WTC11 (cell line): ENCODE measurements at regions not wholly inside any gene's neighbourhood (a gene's known extent, or its start where the extent isn't known, plus 50 kb on each side); places are given as distances from the start of the nearest gene placed in this dataset.

ENCODE experiments used
- ATAC-seq: fragments of 200-7000 bp; cut with Tn5 transposase; 2 replicates; pipeline ENCODE4 v1.10.0; 2021; ENCODE audit warnings: mild to moderate bottlenecking, moderate library complexity
- CTCF ChIA-PET: fragments of 300-600 bp; sonication (Branson Sonifier 250); formaldehyde crosslinking; loops from one replicate; lab custom pipeline; 2021; ENCODE audit warnings: antibody characterized with exemption; lab: Charles Lee
- POLR2A ChIA-PET: fragments of 350-600 bp; sonication (Branson Sonifier 250); formaldehyde crosslinking; loops from one replicate; lab custom pipeline; 2021; ENCODE audit warnings: antibody characterized with exemption; lab: Charles Lee
- DNase-seq: peaks from one replicate; pipeline ENCODE4 v3.0.0; 2021; ENCODE audit warnings: low spot score
- H3K27ac Mint-ChIP-seq: 2 replicates; pipeline ENCODE4 v1.8.0; 2021; ENCODE audit warnings: mixed read lengths
- H3K27me3 Mint-ChIP-seq: 2 replicates; pipeline ENCODE4 v1.8.0; 2021; ENCODE audit warnings: low read depth, mild to moderate bottlenecking, moderate library complexity, mixed read lengths
- H3K36me3 Mint-ChIP-seq: 2 replicates; pipeline ENCODE4 v1.8.0; 2021; ENCODE audit warnings: mixed read lengths
- H3K4me1 Mint-ChIP-seq: 2 replicates; pipeline ENCODE4 v1.8.0; 2022; ENCODE audit warnings: mixed read lengths
- H3K4me3 Mint-ChIP-seq: 2 replicates; pipeline ENCODE4 v1.8.0; 2021; ENCODE audit warnings: mild to moderate bottlenecking, moderate library complexity, mixed read lengths
- H3K9me3 Mint-ChIP-seq: 2 replicates; pipeline ENCODE4 v1.8.0; 2021; ENCODE audit warnings: mixed read lengths
- ATF1 ChIP-seq: sonication (generic); formaldehyde crosslinking; IDR thresholded peaks from 2 replicates; pipeline ENCODE4 v1.8.1; 2023; ENCODE audit warnings: mild to moderate bottlenecking, moderate library complexity, missing genetic modification reagents
- CBFB ChIP-seq: sonication (generic); formaldehyde crosslinking; IDR thresholded peaks from 2 replicates; pipeline ENCODE4 v1.8.1; 2022; ENCODE audit warnings: mild to moderate bottlenecking, low read depth, missing genetic modification reagents
- CREM ChIP-seq: sonication (generic); formaldehyde crosslinking; IDR thresholded peaks from 2 replicates; pipeline ENCODE4 v1.8.1; 2022; ENCODE audit warnings: mild to moderate bottlenecking, missing genetic modification reagents, moderate library complexity
- FOXJ3 ChIP-seq: sonication (generic); formaldehyde crosslinking; IDR thresholded peaks from 2 replicates; pipeline ENCODE4 v1.9.0; 2021; ENCODE audit warnings: missing genetic modification reagents, mild to moderate bottlenecking, borderline replicate concordance
- FOXK1 ChIP-seq: sonication (generic); formaldehyde crosslinking; IDR thresholded peaks from 2 replicates; pipeline ENCODE4 v1.8.0; 2022; ENCODE audit warnings: mild to moderate bottlenecking, moderate library complexity, missing genetic modification reagents
- FOXP1 ChIP-seq: sonication (generic); formaldehyde crosslinking; IDR thresholded peaks from 2 replicates; pipeline ENCODE4 v1.8.0; 2022; ENCODE audit warnings: missing genetic modification reagents, mild to moderate bottlenecking, moderate library complexity, borderline replicate concordance
- GRHL2 ChIP-seq: fragments of 250-450 bp; sonication (Bioruptor Pico); IDR thresholded peaks from 2 replicates; pipeline ENCODE4 v1.8.0; 2022; ENCODE audit warnings: mild to moderate bottlenecking, moderate library complexity; ENCODE audit not compliant: insufficient replicate concordance, severe bottlenecking
- IRF2 ChIP-seq: sonication (generic); formaldehyde crosslinking; IDR thresholded peaks from 2 replicates; pipeline ENCODE4 v1.8.0; 2022; ENCODE audit warnings: low read depth, missing genetic modification reagents, borderline replicate concordance
- JUN ChIP-seq: sonication (generic); formaldehyde crosslinking; IDR thresholded peaks from 2 replicates; pipeline ENCODE4 v1.8.0; 2023; ENCODE audit warnings: mild to moderate bottlenecking, missing genetic modification reagents
- KAT7 ChIP-seq: sonication (generic); formaldehyde crosslinking; IDR thresholded peaks from 2 replicates; pipeline ENCODE4 v1.8.1; 2023; ENCODE audit warnings: missing genetic modification reagents, mild to moderate bottlenecking, borderline replicate concordance
- MYBL2 ChIP-seq: sonication (generic); formaldehyde crosslinking; IDR thresholded peaks from 2 replicates; pipeline ENCODE4 v1.8.1; 2023; ENCODE audit warnings: mild to moderate bottlenecking, moderate library complexity, missing genetic modification reagents
- NFE2L1 ChIP-seq: sonication (generic); formaldehyde crosslinking; IDR thresholded peaks from 2 replicates; pipeline ENCODE4 v1.8.1; 2023; ENCODE audit warnings: missing genetic modification reagents
- PRRX2 ChIP-seq: fragments of 250-450 bp; sonication (Bioruptor Pico); IDR thresholded peaks from 2 replicates; pipeline ENCODE4 v1.8.0; 2021; ENCODE audit warnings: mild to moderate bottlenecking
- TCF7 ChIP-seq: sonication (generic); formaldehyde crosslinking; IDR thresholded peaks from 2 replicates; pipeline ENCODE4 v1.8.0; 2022; ENCODE audit warnings: mild to moderate bottlenecking, low read depth, missing genetic modification reagents, moderate library complexity
- ZNF263 ChIP-seq: sonication (generic); formaldehyde crosslinking; IDR thresholded peaks from 2 replicates; pipeline ENCODE4 v1.8.1; 2022; ENCODE audit warnings: low read depth, mild to moderate bottlenecking, moderate library complexity, missing genetic modification reagents
- ZNF396 ChIP-seq: fragments of 250-450 bp; sonication (Bioruptor Pico); IDR thresholded peaks from 2 replicates; pipeline ENCODE4 v1.8.0; 2021; ENCODE audit warnings: mild to moderate bottlenecking, moderate library complexity, borderline replicate concordance
- ZNF671 ChIP-seq: fragments of 250-450 bp; sonication (Bioruptor Pico); IDR thresholded peaks from 2 replicates; pipeline ENCODE4 v1.8.0; 2021; ENCODE audit warnings: mild to moderate bottlenecking
- TF ChIP-seq, protein P1 (sequence below): sonication (generic); formaldehyde crosslinking; IDR thresholded peaks from 2 replicates; pipeline ENCODE4 v1.8.1; 2022; ENCODE audit warnings: mild to moderate bottlenecking, missing genetic modification reagents, moderate library complexity, borderline replicate concordance
- TF ChIP-seq, protein P2 (sequence below): sonication (generic); formaldehyde crosslinking; IDR thresholded peaks from 2 replicates; pipeline ENCODE4 v1.8.0; 2022; ENCODE audit warnings: mild to moderate bottlenecking, missing genetic modification reagents
- TF ChIP-seq, protein P3 (sequence below): sonication (generic); formaldehyde crosslinking; IDR thresholded peaks from 2 replicates; pipeline ENCODE4 v1.8.0; 2022; ENCODE audit warnings: mild to moderate bottlenecking, missing genetic modification reagents
- TF ChIP-seq, protein P4 (sequence below): sonication (generic); formaldehyde crosslinking; IDR thresholded peaks from 2 replicates; pipeline ENCODE4 v1.8.1; 2023; ENCODE audit warnings: mild to moderate bottlenecking, missing genetic modification reagents, borderline replicate concordance
- TF ChIP-seq, protein P5 (sequence below): fragments of 250-450 bp; sonication (Bioruptor Pico); IDR thresholded peaks from 2 replicates; pipeline ENCODE4 v1.9.0; 2021; ENCODE audit warnings: mild to moderate bottlenecking
- TF ChIP-seq, protein P6 (sequence below): sonication (generic); formaldehyde crosslinking; IDR thresholded peaks from 2 replicates; pipeline ENCODE4 v1.8.1; 2022; ENCODE audit warnings: low read depth, mild to moderate bottlenecking, moderate library complexity, missing genetic modification reagents, borderline replicate concordance

DNA sequence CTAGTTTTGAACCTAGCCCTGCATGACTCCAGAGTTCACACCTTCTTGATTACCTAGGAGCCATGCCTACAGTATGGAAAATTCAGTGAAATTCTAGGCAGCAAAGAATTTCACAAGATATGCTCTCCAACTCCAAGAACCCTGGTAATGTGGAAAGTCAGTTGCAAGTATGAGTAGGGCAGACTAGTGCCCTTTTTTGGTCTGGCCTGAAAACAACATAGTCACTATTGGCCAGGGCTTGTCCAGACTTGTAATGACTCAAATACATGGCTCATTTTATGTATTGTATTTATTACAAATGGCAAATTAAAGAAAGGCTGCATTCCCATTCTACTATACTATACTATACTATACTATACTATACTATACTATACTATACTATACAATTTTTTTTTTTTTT, 160.4 kb downstream of the ESM1 start:
- CTCF ChIA-PET = no interaction called here
- Mint-ChIP-seq H3K4me1 (peaks cover 14% of the 10 kb centered on the region), H3K9me3 (peaks cover 5% of the 10 kb centered on the region; the same call in 1 of the 2 replicates), H3K27ac (no peak overlapping the region), H3K27me3 (no peaks in the 10 kb centered on the region; the same call in 1 of the 2 replicates), H3K36me3 (no peaks in the 10 kb centered on the region), H3K4me3 (no peak overlapping the region)
- TF ChIP-seq IRF2 (CRISPR knock-in tag) (no peak), CREM (CRISPR knock-in tag) (no peak), NFE2L1 (CRISPR knock-in tag) (no peak), MYBL2 (CRISPR knock-in tag) (no peak), JUN (no peak), ZNF263 (no peak), ZNF671 (CRISPR knock-in tag) (no peak), ZNF396 (CRISPR knock-in tag) (no peak), GRHL2 (CRISPR knock-in tag) (no peak), CBFB (no peak), FOXK1 (CRISPR knock-in tag) (no peak)
- TF ChIP-seq, protein P1, sequence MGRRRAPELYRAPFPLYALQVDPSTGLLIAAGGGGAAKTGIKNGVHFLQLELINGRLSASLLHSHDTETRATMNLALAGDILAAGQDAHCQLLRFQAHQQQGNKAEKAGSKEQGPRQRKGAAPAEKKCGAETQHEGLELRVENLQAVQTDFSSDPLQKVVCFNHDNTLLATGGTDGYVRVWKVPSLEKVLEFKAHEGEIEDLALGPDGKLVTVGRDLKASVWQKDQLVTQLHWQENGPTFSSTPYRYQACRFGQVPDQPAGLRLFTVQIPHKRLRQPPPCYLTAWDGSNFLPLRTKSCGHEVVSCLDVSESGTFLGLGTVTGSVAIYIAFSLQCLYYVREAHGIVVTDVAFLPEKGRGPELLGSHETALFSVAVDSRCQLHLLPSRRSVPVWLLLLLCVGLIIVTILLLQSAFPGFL = no peak
- TF ChIP-seq, protein P2, sequence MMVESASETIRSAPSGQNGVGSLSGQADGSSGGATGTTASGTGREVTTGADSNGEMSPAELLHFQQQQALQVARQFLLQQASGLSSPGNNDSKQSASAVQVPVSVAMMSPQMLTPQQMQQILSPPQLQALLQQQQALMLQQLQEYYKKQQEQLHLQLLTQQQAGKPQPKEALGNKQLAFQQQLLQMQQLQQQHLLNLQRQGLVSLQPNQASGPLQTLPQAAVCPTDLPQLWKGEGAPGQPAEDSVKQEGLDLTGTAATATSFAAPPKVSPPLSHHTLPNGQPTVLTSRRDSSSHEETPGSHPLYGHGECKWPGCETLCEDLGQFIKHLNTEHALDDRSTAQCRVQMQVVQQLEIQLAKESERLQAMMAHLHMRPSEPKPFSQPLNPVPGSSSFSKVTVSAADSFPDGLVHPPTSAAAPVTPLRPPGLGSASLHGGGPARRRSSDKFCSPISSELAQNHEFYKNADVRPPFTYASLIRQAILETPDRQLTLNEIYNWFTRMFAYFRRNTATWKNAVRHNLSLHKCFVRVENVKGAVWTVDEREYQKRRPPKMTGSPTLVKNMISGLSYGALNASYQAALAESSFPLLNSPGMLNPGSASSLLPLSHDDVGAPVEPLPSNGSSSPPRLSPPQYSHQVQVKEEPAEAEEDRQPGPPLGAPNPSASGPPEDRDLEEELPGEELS (CRISPR knock-in tag) = no peak
- TF ChIP-seq, protein P3, sequence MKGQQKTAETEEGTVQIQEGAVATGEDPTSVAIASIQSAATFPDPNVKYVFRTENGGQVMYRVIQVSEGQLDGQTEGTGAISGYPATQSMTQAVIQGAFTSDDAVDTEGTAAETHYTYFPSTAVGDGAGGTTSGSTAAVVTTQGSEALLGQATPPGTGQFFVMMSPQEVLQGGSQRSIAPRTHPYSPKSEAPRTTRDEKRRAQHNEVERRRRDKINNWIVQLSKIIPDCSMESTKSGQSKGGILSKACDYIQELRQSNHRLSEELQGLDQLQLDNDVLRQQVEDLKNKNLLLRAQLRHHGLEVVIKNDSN (CRISPR knock-in tag) = no peak
- DNase-seq (no peak), ATAC-seq (no peak)
- POLR2A ChIA-PET = no interaction called here

DNA sequence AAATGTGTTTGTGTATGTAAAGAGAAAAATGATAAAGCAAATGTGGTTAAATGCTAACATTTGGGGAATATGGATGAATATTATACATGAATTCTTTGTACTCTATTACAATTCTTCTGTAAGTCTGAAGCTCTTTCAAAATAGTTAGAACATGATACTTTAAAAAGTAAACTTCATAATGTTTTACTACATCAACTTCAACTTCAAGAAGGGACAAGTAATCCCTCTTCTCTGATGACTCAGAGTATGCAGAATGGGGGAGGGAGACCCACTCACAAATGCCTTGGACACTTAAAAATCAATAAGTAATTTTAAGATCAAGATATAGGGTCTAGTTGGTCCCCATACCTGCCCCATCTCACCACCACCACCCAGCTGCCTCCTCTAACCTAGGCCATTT, 162.4 kb downstream of the ESM1 start:
- CTCF ChIA-PET = no interaction called here
- H3K36me3 Mint-ChIP-seq = no peaks in the 10 kb centered on the region
- H3K4me3 Mint-ChIP-seq = no peak overlapping the region
- peaks cover 14% of the 10 kb centered on the region; the same call in 1 of the 2 replicates for H3K9me3 Mint-ChIP-seq
- H3K4me1 Mint-ChIP-seq = peaks cover 14% of the 10 kb centered on the region
- no peak overlapping the region for H3K27ac Mint-ChIP-seq
- H3K27me3 Mint-ChIP-seq = no peaks in the 10 kb centered on the region; the same call in 1 of the 2 replicates
- DNase-seq (no peak), ATAC-seq (no peak)
- POLR2A ChIA-PET = no interaction called here
- TF ChIP-seq KAT7 (CRISPR knock-in tag) = no peak
- TF ChIP-seq TCF7 = no peak
- TF ChIP-seq PRRX2 = no peak
- no peak for TF ChIP-seq ZNF396 (CRISPR knock-in tag)
- TF ChIP-seq, protein P4, sequence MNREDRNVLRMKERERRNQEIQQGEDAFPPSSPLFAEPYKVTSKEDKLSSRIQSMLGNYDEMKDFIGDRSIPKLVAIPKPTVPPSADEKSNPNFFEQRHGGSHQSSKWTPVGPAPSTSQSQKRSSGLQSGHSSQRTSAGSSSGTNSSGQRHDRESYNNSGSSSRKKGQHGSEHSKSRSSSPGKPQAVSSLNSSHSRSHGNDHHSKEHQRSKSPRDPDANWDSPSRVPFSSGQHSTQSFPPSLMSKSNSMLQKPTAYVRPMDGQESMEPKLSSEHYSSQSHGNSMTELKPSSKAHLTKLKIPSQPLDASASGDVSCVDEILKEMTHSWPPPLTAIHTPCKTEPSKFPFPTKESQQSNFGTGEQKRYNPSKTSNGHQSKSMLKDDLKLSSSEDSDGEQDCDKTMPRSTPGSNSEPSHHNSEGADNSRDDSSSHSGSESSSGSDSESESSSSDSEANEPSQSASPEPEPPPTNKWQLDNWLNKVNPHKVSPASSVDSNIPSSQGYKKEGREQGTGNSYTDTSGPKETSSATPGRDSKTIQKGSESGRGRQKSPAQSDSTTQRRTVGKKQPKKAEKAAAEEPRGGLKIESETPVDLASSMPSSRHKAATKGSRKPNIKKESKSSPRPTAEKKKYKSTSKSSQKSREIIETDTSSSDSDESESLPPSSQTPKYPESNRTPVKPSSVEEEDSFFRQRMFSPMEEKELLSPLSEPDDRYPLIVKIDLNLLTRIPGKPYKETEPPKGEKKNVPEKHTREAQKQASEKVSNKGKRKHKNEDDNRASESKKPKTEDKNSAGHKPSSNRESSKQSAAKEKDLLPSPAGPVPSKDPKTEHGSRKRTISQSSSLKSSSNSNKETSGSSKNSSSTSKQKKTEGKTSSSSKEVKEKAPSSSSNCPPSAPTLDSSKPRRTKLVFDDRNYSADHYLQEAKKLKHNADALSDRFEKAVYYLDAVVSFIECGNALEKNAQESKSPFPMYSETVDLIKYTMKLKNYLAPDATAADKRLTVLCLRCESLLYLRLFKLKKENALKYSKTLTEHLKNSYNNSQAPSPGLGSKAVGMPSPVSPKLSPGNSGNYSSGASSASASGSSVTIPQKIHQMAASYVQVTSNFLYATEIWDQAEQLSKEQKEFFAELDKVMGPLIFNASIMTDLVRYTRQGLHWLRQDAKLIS (CRISPR knock-in tag) = no peak
- TF ChIP-seq, protein P3 (CRISPR knock-in tag) = no peak
- TF ChIP-seq CBFB = no peak
- TF ChIP-seq FOXJ3 (CRISPR knock-in tag) = no peak
- TF ChIP-seq, protein P5, sequence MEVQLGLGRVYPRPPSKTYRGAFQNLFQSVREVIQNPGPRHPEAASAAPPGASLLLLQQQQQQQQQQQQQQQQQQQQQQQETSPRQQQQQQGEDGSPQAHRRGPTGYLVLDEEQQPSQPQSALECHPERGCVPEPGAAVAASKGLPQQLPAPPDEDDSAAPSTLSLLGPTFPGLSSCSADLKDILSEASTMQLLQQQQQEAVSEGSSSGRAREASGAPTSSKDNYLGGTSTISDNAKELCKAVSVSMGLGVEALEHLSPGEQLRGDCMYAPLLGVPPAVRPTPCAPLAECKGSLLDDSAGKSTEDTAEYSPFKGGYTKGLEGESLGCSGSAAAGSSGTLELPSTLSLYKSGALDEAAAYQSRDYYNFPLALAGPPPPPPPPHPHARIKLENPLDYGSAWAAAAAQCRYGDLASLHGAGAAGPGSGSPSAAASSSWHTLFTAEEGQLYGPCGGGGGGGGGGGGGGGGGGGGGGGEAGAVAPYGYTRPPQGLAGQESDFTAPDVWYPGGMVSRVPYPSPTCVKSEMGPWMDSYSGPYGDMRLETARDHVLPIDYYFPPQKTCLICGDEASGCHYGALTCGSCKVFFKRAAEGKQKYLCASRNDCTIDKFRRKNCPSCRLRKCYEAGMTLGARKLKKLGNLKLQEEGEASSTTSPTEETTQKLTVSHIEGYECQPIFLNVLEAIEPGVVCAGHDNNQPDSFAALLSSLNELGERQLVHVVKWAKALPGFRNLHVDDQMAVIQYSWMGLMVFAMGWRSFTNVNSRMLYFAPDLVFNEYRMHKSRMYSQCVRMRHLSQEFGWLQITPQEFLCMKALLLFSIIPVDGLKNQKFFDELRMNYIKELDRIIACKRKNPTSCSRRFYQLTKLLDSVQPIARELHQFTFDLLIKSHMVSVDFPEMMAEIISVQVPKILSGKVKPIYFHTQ (CRISPR knock-in tag) = no peak
- TF ChIP-seq FOXP1 (CRISPR knock-in tag) = no peak
- TF ChIP-seq ATF1 = no peak
- no peak for TF ChIP-seq CREM (CRISPR knock-in tag)
- TF ChIP-seq, protein P6, sequence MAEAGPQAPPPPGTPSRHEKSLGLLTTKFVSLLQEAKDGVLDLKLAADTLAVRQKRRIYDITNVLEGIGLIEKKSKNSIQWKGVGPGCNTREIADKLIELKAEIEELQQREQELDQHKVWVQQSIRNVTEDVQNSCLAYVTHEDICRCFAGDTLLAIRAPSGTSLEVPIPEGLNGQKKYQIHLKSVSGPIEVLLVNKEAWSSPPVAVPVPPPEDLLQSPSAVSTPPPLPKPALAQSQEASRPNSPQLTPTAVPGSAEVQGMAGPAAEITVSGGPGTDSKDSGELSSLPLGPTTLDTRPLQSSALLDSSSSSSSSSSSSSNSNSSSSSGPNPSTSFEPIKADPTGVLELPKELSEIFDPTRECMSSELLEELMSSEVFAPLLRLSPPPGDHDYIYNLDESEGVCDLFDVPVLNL = no peak
